HepG2 (cell line): ENCODE measurements at regions not wholly inside any gene's neighbourhood (a gene's known extent, or its start where the extent isn't known, plus 50 kb on each side); places are given as distances from the start of the nearest gene placed in this dataset.

Source experiments
- ATAC-seq: fragments of 200-7000 bp; cut with Tn5 transposase; 3 replicates; pipeline ENCODE4 v1.9.1; 2020; ENCODE audit warnings: mild to moderate bottlenecking, moderate library complexity
- BruUV-seq: library from RNA; stranded (reverse); fragments of 400-500 nt; replicated peaks from 2 replicates; lab custom pipeline; 2021; lab: Mats Ljungman, UMichigan
- CTCF ChIA-PET: fragments of 300-600 bp; formaldehyde crosslinking; extraction: SDS; loops from one replicate; lab custom pipeline; 2021; ENCODE audit warnings: low total read pairs, inconsistent platforms, low intra/inter-chr PET ratio; lab: Yijun Ruan, JAX
- POLR2A ChIA-PET: fragments of 350-600 bp; sonication (Branson Sonifier 250); formaldehyde crosslinking; loops from one replicate; lab custom pipeline; 2020; ENCODE audit warnings: antibody characterized with exemption, inconsistent platforms; lab: Yijun Ruan, JAX
- DNase-seq: peaks from one replicate; pipeline ENCODE4 v3.0.0-alpha.2; 2015; ENCODE audit warnings: low spot score
- FAIRE-seq: peaks from 3 replicates; lab custom pipeline; 2011; peaks lifted over from hg19 to GRCh38; lab: Jason Lieb, UNC
- H2AFZ ChIP-seq: one replicate; pipeline ENCODE4 v1.6.1; 2011; ENCODE audit warnings: low read length, inconsistent platforms
- H3K27ac ChIP-seq: fragments of 300-600 bp; 3 replicates; pipeline ENCODE4 v1.8.0; 2011; ENCODE audit warnings: mixed run types, mild to moderate bottlenecking, mixed read lengths, low read length, inconsistent platforms; ENCODE audit not compliant: insufficient read depth; ENCODE audit errors: extremely low read length
- H3K27me3 ChIP-seq, 2 experiments: fragments of 200-600 bp in 1 of 2; 2 replicates in 1 of 2; 3 replicates in 1 of 2; pipeline versions ENCODE4 v1.6.0 to v1.8.0; 2011; ENCODE audit warnings: low read length in 2 of 2, mild to moderate bottlenecking in 2 of 2, moderate library complexity in 2 of 2, inconsistent platforms in 1 of 2; ENCODE audit not compliant: insufficient read depth in 2 of 2, control insufficient read depth in 1 of 2
- H3K36me3 ChIP-seq, 2 experiments: fragments of 200-600 bp in 1 of 2; replicated peaks in 1 of 2; 2 replicates in 1 of 2; 3 replicates in 1 of 2; pipeline versions ENCODE4 v1.5.1 to v1.8.0; 2011; ENCODE audit warnings: low read length in 2 of 2, inconsistent platforms in 1 of 2; ENCODE audit not compliant: insufficient read depth in 2 of 2, control insufficient read depth in 1 of 2
- H3K4me1 ChIP-seq: 2 replicates; pipeline ENCODE4 v1.5.1; 2012; ENCODE audit warnings: low read length, inconsistent platforms; ENCODE audit not compliant: insufficient read depth
- H3K4me2 ChIP-seq: 2 replicates; pipeline ENCODE4 v1.6.0; 2011; ENCODE audit warnings: low read depth, low read length, inconsistent platforms
- H3K4me3 ChIP-seq, 3 experiments: fragments of 200-600 bp in 1 of 3; sonication (generic), shearing (Covaris generic) in 1 of 3; replicated peaks in 1 of 3; 2 replicates each; pipeline ENCODE4 v1.5.1; 2011 to 2016; ENCODE audit warnings: low read length in 3 of 3, inconsistent platforms in 2 of 3, low read depth in 2 of 3, mild to moderate bottlenecking in 2 of 3, control low read depth in 1 of 3, mixed read lengths in 1 of 3; ENCODE audit not compliant: insufficient read depth in 1 of 3
- H3K79me2 ChIP-seq: one replicate; pipeline ENCODE4 v1.6.1; 2011; ENCODE audit warnings: low read length, inconsistent platforms; ENCODE audit not compliant: insufficient read depth
- H3K9ac ChIP-seq: 2 replicates; pipeline ENCODE4 v1.6.0; 2011; ENCODE audit warnings: mild to moderate bottlenecking, low read depth, low read length, inconsistent platforms; ENCODE audit not compliant: insufficient read depth
- H3K9me3 ChIP-seq: 2 replicates; pipeline ENCODE4 v1.5.1; 2012; ENCODE audit warnings: mild to moderate bottlenecking, low read length
- H4K20me1 ChIP-seq: 2 replicates; pipeline ENCODE4 v1.6.0; 2011; ENCODE audit warnings: inconsistent platforms, mild to moderate bottlenecking, low read length, moderate library complexity; ENCODE audit not compliant: insufficient read depth
- CCDC6 ChIP-seq: sonication (generic); formaldehyde crosslinking; IDR thresholded peaks from 2 replicates; pipeline ENCODE4 v1.8.1; 2022; ENCODE audit warnings: mild to moderate bottlenecking, missing genetic modification reagents, moderate library complexity
- DNMT1 ChIP-seq: sonication (generic); formaldehyde crosslinking; IDR thresholded peaks from 2 replicates; pipeline ENCODE4 v1.5.1; 2020; ENCODE audit warnings: mild to moderate bottlenecking, missing genetic modification reagents
- GABPB1 ChIP-seq: IDR thresholded peaks from 2 replicates; pipeline ENCODE4 v1.6.1; 2016; ENCODE audit warnings: mild to moderate bottlenecking, missing genetic modification reagents, moderate library complexity, missing compliant biosample characterization
- GLI4 ChIP-seq: sonication (generic); formaldehyde crosslinking; IDR thresholded peaks from 2 replicates; pipeline ENCODE4 v1.5.1; 2020; ENCODE audit warnings: missing genetic modification reagents, mild to moderate bottlenecking, moderate library complexity, borderline replicate concordance
- HNRNPL ChIP-seq: fragments of 200-400 bp; formaldehyde crosslinking; IDR thresholded peaks from 2 replicates; pipeline ENCODE4 v1.6.1; 2017; ENCODE audit warnings: mild to moderate bottlenecking, low read depth, low read length
- PHF20 ChIP-seq: sonication (generic); formaldehyde crosslinking; IDR thresholded peaks from 2 replicates; pipeline ENCODE4 v1.5.0; 2020; ENCODE audit warnings: mild to moderate bottlenecking, missing genetic modification reagents
- RAD21 ChIP-seq: fragments of 450-650 bp; formaldehyde crosslinking; IDR thresholded peaks from 2 replicates; pipeline ENCODE4 v1.5.0; 2020; ENCODE audit warnings: mild to moderate bottlenecking
- RELA ChIP-seq: sonication (generic); formaldehyde crosslinking; IDR thresholded peaks from 2 replicates; pipeline ENCODE4 v1.4.0; 2020; ENCODE audit warnings: missing genetic modification reagents
- SRSF9 ChIP-seq: fragments of 200-400 bp; formaldehyde crosslinking; IDR thresholded peaks from 2 replicates; pipeline ENCODE4 v1.6.1; 2018; ENCODE audit warnings: borderline replicate concordance, mild to moderate bottlenecking, low read depth, low read length; ENCODE audit not compliant: insufficient read depth, poor library complexity, severe bottlenecking
- TCF12 ChIP-seq, 2 experiments: fragments of 450-650 bp in 1 of 2; sonication (generic) in 1 of 2; formaldehyde crosslinking in 1 of 2; IDR thresholded peaks; 2 replicates each; pipeline versions ENCODE4 v1.6.1 to v1.8.0; 2017 to 2022; ENCODE audit warnings: antibody characterized with exemption in 1 of 2, mild to moderate bottlenecking in 1 of 2, missing genetic modification reagents in 1 of 2, moderate library complexity in 1 of 2
- TRIM24 ChIP-seq: sonication (generic); formaldehyde crosslinking; IDR thresholded peaks from 2 replicates; pipeline ENCODE4 v1.8.0; 2022; ENCODE audit warnings: mild to moderate bottlenecking, missing genetic modification reagents
- ZBTB7A ChIP-seq: sonication (generic); formaldehyde crosslinking; IDR thresholded peaks from 2 replicates; pipeline ENCODE4 v1.8.0; 2022; ENCODE audit warnings: mild to moderate bottlenecking, missing genetic modification reagents
- ZFP41 ChIP-seq: sonication (generic); formaldehyde crosslinking; IDR thresholded peaks from 2 replicates; pipeline ENCODE4 v1.4.0; 2020; ENCODE audit warnings: mild to moderate bottlenecking, missing genetic modification reagents, borderline replicate concordance
- ZNF576 ChIP-seq: sonication (generic); formaldehyde crosslinking; IDR thresholded peaks from 2 replicates; pipeline ENCODE4 v1.4.0; 2020; ENCODE audit warnings: mild to moderate bottlenecking, missing genetic modification reagents
- WGBS: methylation state at CpG from one replicate; pipeline ENCODE4 v1.1.6; 2017; ENCODE audit warnings: low lambda C conversion rate; 5-methylcytosine and 5-hydroxymethylcytosine counted together
- in situ Hi-C: cut with HindIII; loops from 2 replicates; pipeline ENCODE4 v1.10.0; 2017; ENCODE audit warnings: low pct_unique_long_range_greater_than_20kb; ENCODE audit not compliant: extremely low pct_ligation_motif_present
- intact Hi-C: fragments of 100-400 bp; cut with micrococcal nuclease; formaldehyde crosslinking; loops from one replicate; pipeline ENCODE4 v1.10.0; 2022; ENCODE audit not compliant: unreplicated experiment
- TF ChIP-seq, protein P1 (sequence below): sonication (generic); formaldehyde crosslinking; IDR thresholded peaks from 2 replicates; pipeline ENCODE4 v1.4.0; 2020; ENCODE audit warnings: missing genetic modification reagents
- TF ChIP-seq, protein P2 (sequence below): sonication (generic); formaldehyde crosslinking; IDR thresholded peaks from 2 replicates; pipeline ENCODE4 v1.8.0; 2022; ENCODE audit warnings: mild to moderate bottlenecking, missing genetic modification reagents; ENCODE audit not compliant: insufficient replicate concordance
- TF ChIP-seq, protein P3 (sequence below): sonication (generic); formaldehyde crosslinking; IDR thresholded peaks from 2 replicates; pipeline ENCODE4 v1.4.0; 2020; ENCODE audit warnings: missing genetic modification reagents, borderline replicate concordance
- TF ChIP-seq, protein P4 (sequence below): sonication (generic); formaldehyde crosslinking; IDR thresholded peaks from 2 replicates; pipeline ENCODE4 v1.8.1; 2023; ENCODE audit warnings: mild to moderate bottlenecking, moderate library complexity, missing genetic modification reagents

DNA sequence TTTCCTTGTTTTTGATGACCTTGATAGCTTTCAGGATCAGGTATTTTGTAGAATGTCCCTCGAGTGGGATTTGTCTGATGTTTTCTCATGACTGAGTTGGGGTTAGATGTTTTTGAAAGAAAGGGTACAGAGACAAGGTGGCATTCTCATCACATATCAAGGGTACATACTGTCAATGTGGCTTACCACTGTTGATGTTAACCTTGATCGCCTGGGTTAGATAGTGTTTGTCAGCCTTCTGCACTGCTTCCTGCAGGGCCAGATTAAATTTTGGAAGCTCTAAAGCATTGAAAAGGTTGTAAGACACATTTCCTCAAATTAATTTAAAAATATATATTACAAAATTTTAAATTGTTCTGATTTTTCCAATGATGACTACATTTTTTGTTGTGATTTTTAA lies 287.4 kb upstream of the ACTBL2 start:
- H3K79me2 ChIP-seq = no peaks in the 10 kb centered on the region
- H3K4me3 ChIP-seq = no peak overlapping the region
- ATAC-seq (no peak), DNase-seq (no peak), FAIRE-seq (no peak)
- H3K27me3 ChIP-seq = peaks cover 0 to 3% of the 10 kb centered on the region in 2 experiments; a peak in 1 of 5 replicates
- H4K20me1 ChIP-seq = no peaks in the 10 kb centered on the region
- in situ Hi-C loops = no loop called here
- intact Hi-C loops = no loop called here
- no peaks in the 10 kb centered on the region for H3K4me1 ChIP-seq
- BruUV-seq = no TSS peak
- H3K9me3 ChIP-seq = no peaks in the 10 kb centered on the region
- no peak overlapping the region for H3K9ac ChIP-seq
- no peak overlapping the region for H3K4me2 ChIP-seq
- H3K27ac ChIP-seq = no peak overlapping the region
- WGBS = 47% methylated on average over 2 of the region's 2 CpGs
- ChIA-PET CTCF (no interaction called here), POLR2A (no interaction called here)
- H3K36me3 ChIP-seq = no peaks in the 10 kb centered on the region
- H2AFZ ChIP-seq = no peak overlapping the region
- TF ChIP-seq, protein P1, sequence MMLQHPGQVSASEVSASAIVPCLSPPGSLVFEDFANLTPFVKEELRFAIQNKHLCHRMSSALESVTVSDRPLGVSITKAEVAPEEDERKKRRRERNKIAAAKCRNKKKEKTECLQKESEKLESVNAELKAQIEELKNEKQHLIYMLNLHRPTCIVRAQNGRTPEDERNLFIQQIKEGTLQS (CRISPR knock-in tag) = no peak
- TF ChIP-seq RAD21 = no peak
- no peak for TF ChIP-seq CCDC6 (CRISPR knock-in tag)
- TF ChIP-seq SRSF9 = no peak
- no peak for TF ChIP-seq RELA (CRISPR knock-in tag)
- no peak for TF ChIP-seq GABPB1 (CRISPR knock-in tag)
- TF ChIP-seq HNRNPL = no peak
- TF ChIP-seq, protein P2, sequence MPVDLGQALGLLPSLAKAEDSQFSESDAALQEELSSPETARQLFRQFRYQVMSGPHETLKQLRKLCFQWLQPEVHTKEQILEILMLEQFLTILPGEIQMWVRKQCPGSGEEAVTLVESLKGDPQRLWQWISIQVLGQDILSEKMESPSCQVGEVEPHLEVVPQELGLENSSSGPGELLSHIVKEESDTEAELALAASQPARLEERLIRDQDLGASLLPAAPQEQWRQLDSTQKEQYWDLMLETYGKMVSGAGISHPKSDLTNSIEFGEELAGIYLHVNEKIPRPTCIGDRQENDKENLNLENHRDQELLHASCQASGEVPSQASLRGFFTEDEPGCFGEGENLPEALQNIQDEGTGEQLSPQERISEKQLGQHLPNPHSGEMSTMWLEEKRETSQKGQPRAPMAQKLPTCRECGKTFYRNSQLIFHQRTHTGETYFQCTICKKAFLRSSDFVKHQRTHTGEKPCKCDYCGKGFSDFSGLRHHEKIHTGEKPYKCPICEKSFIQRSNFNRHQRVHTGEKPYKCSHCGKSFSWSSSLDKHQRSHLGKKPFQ = no peak
- TF ChIP-seq DNMT1 = no peak
- no peak for TF ChIP-seq ZBTB7A (CRISPR knock-in tag)
- TF ChIP-seq GLI4 = no peak
- TF ChIP-seq ZFP41 (CRISPR knock-in tag) = no peak
- TF ChIP-seq, protein P3, sequence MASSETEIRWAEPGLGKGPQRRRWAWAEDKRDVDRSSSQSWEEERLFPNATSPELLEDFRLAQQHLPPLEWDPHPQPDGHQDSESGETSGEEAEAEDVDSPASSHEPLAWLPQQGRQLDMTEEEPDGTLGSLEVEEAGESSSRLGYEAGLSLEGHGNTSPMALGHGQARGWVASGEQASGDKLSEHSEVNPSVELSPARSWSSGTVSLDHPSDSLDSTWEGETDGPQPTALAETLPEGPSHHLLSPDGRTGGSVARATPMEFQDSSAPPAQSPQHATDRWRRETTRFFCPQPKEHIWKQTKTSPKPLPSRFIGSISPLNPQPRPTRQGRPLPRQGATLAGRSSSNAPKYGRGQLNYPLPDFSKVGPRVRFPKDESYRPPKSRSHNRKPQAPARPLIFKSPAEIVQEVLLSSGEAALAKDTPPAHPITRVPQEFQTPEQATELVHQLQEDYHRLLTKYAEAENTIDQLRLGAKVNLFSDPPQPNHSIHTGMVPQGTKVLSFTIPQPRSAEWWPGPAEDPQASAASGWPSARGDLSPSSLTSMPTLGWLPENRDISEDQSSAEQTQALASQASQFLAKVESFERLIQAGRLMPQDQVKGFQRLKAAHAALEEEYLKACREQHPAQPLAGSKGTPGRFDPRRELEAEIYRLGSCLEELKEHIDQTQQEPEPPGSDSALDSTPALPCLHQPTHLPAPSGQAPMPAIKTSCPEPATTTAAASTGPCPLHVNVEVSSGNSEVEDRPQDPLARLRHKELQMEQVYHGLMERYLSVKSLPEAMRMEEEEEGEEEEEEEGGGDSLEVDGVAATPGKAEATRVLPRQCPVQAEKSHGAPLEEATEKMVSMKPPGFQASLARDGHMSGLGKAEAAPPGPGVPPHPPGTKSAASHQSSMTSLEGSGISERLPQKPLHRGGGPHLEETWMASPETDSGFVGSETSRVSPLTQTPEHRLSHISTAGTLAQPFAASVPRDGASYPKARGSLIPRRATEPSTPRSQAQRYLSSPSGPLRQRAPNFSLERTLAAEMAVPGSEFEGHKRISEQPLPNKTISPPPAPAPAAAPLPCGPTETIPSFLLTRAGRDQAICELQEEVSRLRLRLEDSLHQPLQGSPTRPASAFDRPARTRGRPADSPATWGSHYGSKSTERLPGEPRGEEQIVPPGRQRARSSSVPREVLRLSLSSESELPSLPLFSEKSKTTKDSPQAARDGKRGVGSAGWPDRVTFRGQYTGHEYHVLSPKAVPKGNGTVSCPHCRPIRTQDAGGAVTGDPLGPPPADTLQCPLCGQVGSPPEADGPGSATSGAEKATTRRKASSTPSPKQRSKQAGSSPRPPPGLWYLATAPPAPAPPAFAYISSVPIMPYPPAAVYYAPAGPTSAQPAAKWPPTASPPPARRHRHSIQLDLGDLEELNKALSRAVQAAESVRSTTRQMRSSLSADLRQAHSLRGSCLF (CRISPR knock-in tag) = no peak
- TF ChIP-seq, protein P4, sequence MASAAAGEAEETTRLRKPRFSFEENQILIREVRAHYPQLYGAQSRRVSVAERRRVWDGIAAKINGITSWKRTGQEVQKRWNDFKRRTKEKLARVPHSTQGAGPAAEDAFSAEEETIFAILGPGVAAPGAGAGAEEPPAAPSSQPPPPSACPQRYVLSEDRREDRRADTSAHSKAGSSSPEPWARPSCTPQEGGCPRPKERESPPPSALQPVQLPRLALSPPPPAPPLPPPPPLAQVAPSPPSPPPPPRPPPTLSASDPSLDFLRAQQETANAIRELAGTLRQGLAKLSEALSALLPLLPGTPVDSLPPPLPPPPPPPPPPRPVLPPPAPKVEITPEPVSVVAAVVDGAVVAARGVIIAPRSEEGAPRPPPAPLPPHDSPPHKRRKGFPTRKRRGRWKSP (CRISPR knock-in tag) = no peak
- TF ChIP-seq TRIM24 (CRISPR knock-in tag) = no peak
- no peak for TF ChIP-seq ZNF576 (CRISPR knock-in tag)
- TF ChIP-seq PHF20 (CRISPR knock-in tag) = no peak
- TF ChIP-seq TCF12 (IDR thresholded peaks at IDR 0.05) = no peak
- TF ChIP-seq TCF12 (CRISPR knock-in tag; IDR thresholded peaks at IDR 0.05) = no peak
